ENCODE measurements at regions not wholly inside any gene's neighbourhood (a gene's known extent, or its start where the extent isn't known, plus 50 kb on each side); places are given as distances from the start of the nearest gene placed in this dataset.

DNA sequence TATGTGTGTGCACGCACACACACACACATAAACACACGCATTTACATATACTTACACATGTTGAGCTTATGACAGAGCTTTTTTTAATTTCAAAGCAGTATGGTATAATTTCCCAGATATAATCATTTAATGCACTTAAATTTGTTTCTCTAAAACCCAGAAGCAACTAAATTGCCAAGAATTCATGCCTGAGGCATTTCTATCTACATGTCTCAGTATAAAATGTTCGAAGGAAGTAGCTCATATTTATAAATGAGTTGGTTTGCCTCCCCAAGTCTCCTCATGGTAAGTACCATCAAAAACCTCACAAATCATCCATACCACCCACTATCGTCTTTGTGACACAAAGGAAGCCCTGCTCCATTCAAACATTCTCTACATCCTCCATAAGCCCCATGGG lies 130.6 kb downstream of the RPL22L1 start:
- TF ChIP-seq POLR2A (IDR thresholded peaks at IDR 0.05; ENCODE audit: low read depth, low read length): no peak
- TF ChIP-seq POLR2AphosphoS5 (IDR thresholded peaks at IDR 0.05; ENCODE audit: low read depth, low read length): no peak
